Vagina (tissue), 2 donors: ENCODE measurements at regions not wholly inside any gene's neighbourhood (a gene's known extent, or its start where the extent isn't known, plus 50 kb on each side); places are given as distances from the start of the nearest gene placed in this dataset.

Source experiments
- DNase-seq, 2 donors: peaks; one replicate each; pipeline ENCODE4 v3.0.0-alpha.2; 2017; ENCODE audit errors: extremely low spot score in 2 of 2
- H3K27ac ChIP-seq: fragments of 200-600 bp; sonication (generic); one replicate; pipeline ENCODE4 v1.5.1; 2019
- H3K27me3 ChIP-seq: fragments of 200-600 bp; sonication (generic); one replicate; pipeline ENCODE4 v1.5.1; 2019
- H3K36me3 ChIP-seq, 2 donors: fragments of 200-600 bp; sonication (generic); one replicate each; pipeline ENCODE4 v1.5.1; 2017 to 2019
- H3K4me1 ChIP-seq: fragments of 200-600 bp; sonication (generic); one replicate; pipeline ENCODE4 v1.5.1; 2019
- H3K4me3 ChIP-seq, 2 donors: fragments of 200-600 bp; sonication (generic); 1 replicate in 1 of 2; 2 replicates in 1 of 2; pipeline ENCODE4 v1.5.1; 2016 to 2019
- H3K9me3 ChIP-seq: fragments of 200-600 bp; sonication (generic); one replicate; pipeline ENCODE4 v1.5.1; 2019
- POLR2A ChIP-seq, 2 donors: fragments of 450-650 bp; IDR thresholded peaks; one replicate each; pipeline ENCODE4 v1.6.1; 2017; ENCODE audit warnings: antibody characterized with exemption in 2 of 2, mild to moderate bottlenecking in 2 of 2, moderate library complexity in 2 of 2
- POLR2AphosphoS5 ChIP-seq, 2 donors: sonication (generic); formaldehyde crosslinking; IDR thresholded peaks; one replicate each; pipeline ENCODE4 v1.9.0; 2017; ENCODE audit warnings: antibody characterized with exemption in 2 of 2, mild to moderate bottlenecking in 2 of 2, low read depth in 1 of 2; ENCODE audit not compliant: insufficient read depth in 1 of 2
- intact Hi-C: fragments of 100-400 bp; cut with DNase I; formaldehyde crosslinking; loops from one replicate; pipeline ENCODE4 v1.15.1; 2023
- TF ChIP-seq, protein P1 (sequence below), 3 experiments: fragments of 450-650 bp in 2 of 3; fragments of 200-600 bp in 1 of 3; sonication (generic) in 1 of 3; IDR thresholded peaks; one replicate each; pipeline ENCODE4 v1.5.1; 2017 to 2019; ENCODE audit warnings: antibody characterized with exemption in 3 of 3, mild to moderate bottlenecking in 2 of 3, moderate library complexity in 2 of 3

DNA sequence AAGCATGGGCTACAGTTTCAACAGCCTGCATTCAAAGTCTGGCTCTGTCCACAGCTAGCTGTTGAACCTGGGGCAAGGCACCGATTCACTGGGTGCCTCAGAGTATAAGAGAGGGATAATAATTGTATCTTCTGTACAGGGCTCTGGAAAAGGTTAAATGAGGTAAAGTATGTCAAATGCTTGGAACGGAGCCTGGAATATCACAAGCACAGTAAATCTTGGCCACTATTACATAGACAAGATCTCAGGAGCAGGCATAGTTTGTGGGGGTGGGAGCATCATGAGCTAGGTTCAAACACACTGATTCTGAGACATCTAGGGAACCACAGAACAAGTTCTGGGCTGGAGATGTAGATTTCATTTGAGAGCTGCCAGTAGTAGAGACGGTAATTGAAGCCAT lies 203.7 kb upstream of the NUDT4 start:
- no peak for DNase-seq
- H3K4me1 ChIP-seq = peaks cover 15% of the 10 kb centered on the region
- no peak for TF ChIP-seq POLR2A (IDR thresholded peaks at IDR 0.05)
- TF ChIP-seq POLR2AphosphoS5 (IDR thresholded peaks at IDR 0.05; ENCODE audit: insufficient read depth in 1 of 2, low read depth in 1 of 2) = no peak
- TF ChIP-seq, protein P1, sequence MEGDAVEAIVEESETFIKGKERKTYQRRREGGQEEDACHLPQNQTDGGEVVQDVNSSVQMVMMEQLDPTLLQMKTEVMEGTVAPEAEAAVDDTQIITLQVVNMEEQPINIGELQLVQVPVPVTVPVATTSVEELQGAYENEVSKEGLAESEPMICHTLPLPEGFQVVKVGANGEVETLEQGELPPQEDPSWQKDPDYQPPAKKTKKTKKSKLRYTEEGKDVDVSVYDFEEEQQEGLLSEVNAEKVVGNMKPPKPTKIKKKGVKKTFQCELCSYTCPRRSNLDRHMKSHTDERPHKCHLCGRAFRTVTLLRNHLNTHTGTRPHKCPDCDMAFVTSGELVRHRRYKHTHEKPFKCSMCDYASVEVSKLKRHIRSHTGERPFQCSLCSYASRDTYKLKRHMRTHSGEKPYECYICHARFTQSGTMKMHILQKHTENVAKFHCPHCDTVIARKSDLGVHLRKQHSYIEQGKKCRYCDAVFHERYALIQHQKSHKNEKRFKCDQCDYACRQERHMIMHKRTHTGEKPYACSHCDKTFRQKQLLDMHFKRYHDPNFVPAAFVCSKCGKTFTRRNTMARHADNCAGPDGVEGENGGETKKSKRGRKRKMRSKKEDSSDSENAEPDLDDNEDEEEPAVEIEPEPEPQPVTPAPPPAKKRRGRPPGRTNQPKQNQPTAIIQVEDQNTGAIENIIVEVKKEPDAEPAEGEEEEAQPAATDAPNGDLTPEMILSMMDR (IDR thresholded peaks at IDR 0.05) = no peak
- no peaks in the 10 kb centered on the region for H3K36me3 ChIP-seq
- H3K4me3 ChIP-seq = no peak overlapping the region
- no peak overlapping the region for H3K27ac ChIP-seq
- no peaks in the 10 kb centered on the region for H3K9me3 ChIP-seq
- no peaks in the 10 kb centered on the region for H3K27me3 ChIP-seq
- intact Hi-C loops = no loop called here

DNA sequence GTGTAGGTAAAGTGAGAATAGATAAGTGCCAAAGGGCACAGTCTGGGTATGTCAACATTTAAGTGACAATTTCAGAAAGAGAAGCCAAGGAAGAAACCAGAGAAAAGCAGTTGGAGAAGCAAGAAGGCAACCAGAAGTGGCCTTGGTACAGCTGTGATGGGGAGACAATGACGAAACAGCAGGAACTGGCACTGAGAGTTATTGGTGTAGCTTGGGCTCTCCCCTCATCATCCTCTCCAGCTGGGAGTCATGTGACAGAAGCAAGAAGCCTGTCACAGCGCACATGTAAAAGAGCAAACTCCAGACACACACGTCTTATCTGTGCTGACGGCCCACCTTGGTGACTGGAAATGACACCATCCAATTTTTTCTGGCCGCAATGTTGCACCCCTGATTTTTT lies 203.3 kb upstream of the NUDT4 start:
- Histone ChIP-seq H3K9me3 (no peaks in the 10 kb centered on the region), H3K27me3 (no peaks in the 10 kb centered on the region), H3K4me1 (peaks cover 15% of the 10 kb centered on the region), H3K36me3 (no peaks in the 10 kb centered on the region), H3K4me3 (no peak overlapping the region), H3K27ac (no peak overlapping the region)
- TF ChIP-seq, protein P1 (IDR thresholded peaks at IDR 0.05) = no peak
- TF ChIP-seq POLR2A (IDR thresholded peaks at IDR 0.05) = no peak
- TF ChIP-seq POLR2AphosphoS5 (IDR thresholded peaks at IDR 0.05; ENCODE audit: insufficient read depth in 1 of 2, low read depth in 1 of 2) = no peak
- intact Hi-C loops = no loop called here
- no peak for DNase-seq

DNA sequence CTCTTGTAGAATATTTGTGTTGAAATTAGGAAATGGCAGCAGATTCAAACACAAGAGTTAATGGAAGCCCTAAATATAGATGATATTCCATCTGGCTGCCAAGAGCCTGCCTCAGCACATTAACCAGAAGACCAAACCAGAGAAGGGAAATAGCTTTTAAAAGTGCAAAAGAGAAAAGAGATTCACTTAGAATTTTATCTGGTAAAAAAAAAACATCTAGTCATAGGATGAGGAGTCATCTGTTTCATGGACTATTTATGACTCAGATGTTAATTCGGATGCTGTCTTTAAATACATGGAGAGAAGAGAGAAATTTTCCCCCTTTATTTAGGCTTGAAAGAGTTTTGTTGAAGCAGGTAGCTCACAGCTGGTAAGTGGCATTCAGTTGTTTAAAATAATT lies 201.6 kb upstream of the NUDT4 start:
- H3K36me3 ChIP-seq = no peaks in the 10 kb centered on the region
- no peak for DNase-seq
- H3K27me3 ChIP-seq = no peaks in the 10 kb centered on the region
- no peak overlapping the region for H3K4me3 ChIP-seq
- H3K4me1 ChIP-seq = peaks cover 15% of the 10 kb centered on the region
- H3K9me3 ChIP-seq = no peaks in the 10 kb centered on the region
- peak overlapping the region; percentile 50 for H3K27ac ChIP-seq
- TF ChIP-seq, protein P1 (IDR thresholded peaks at IDR 0.05) = no peak
- TF ChIP-seq POLR2AphosphoS5 (IDR thresholded peaks at IDR 0.05; ENCODE audit: insufficient read depth in 1 of 2, low read depth in 1 of 2) = peak in 1 of 2 donors; percentile 20
- TF ChIP-seq POLR2A (IDR thresholded peaks at IDR 0.05) = no peak
- intact Hi-C loops = no loop called here

DNA sequence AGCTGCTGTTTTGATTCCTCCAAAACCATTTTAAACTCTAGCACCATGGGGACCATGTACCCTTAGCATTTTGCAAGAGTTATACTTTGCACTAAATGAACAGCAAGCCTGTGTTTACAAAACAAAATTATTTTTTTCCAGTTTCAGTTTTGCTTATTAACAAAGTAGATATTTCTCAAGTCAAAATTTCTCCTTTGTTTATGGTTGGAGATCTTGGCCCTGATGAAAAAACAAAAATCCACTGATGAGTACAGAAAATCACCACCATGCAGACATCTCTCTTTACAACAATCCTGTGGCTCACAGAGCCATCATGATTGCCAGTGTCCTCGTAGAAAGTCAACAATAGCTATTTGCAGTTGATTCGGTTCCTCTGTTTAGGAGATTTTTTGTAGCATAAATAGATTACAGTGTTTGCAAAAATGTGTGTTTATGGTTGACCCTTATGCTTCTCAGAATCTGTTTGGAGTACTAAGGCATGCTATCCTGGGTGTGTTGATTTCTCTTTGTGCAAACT lies 201.1 kb upstream of the NUDT4 start:
- H3K27ac ChIP-seq = peak overlapping the region; percentile 50
- H3K4me1 ChIP-seq = peaks cover 15% of the 10 kb centered on the region
- H3K27me3 ChIP-seq = no peaks in the 10 kb centered on the region
- H3K4me3 ChIP-seq = no peak overlapping the region
- TF ChIP-seq POLR2A (IDR thresholded peaks at IDR 0.05) = no peak
- TF ChIP-seq, protein P1 (IDR thresholded peaks at IDR 0.05) = no peak
- TF ChIP-seq POLR2AphosphoS5 (IDR thresholded peaks at IDR 0.05; ENCODE audit: insufficient read depth in 1 of 2, low read depth in 1 of 2) = no peak
- intact Hi-C loops = no loop called here
- no peak for DNase-seq
- no peaks in the 10 kb centered on the region for H3K36me3 ChIP-seq
- no peaks in the 10 kb centered on the region for H3K9me3 ChIP-seq

DNA sequence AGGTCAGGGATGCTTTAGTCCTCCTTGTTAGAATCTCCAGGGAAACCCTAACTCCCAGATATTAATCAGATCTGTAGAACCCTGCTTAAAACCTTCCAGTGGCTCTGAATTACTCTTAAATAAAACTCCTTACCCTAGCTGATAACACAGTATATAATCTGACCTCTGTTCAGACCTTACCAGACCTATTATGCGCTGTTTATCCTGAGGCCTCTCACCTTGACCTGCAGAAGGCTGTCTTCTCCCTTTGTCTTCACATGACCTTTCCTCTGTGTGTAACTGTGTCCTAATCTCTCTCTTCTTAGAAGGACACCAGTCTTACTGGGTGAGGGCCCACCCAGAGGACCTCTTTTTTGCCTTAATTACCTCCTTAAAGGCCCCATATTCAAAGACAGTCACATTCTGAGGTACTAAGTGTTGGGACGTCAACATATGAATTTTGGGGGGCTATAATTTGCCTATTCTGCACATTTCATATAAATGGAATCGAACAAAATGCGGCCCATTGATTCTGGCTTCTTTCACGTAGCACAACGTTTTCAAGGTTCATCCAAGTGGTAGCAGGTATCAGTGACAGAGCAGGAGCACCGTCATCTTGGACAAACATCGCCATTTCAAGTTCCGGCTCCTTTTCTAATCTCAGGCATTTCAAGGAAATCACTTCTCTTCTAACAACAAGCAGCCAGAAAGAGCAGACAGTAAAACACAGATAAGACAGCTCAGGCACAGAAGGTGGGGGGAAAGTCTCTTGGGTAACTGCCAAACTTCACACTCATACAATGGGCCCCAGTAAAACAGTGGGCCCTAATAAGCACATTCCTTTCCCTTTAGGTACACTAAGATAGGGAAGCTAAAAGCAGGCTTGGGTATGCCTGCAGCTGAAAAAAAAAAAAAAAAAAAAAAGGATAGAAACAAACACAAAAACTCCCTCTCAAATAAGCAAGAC lies 200.2 kb upstream of the NUDT4 start:
- DNase-seq = no peak
- no peaks in the 10 kb centered on the region for H3K9me3 ChIP-seq
- H3K36me3 ChIP-seq = no peaks in the 10 kb centered on the region
- H3K4me3 ChIP-seq = no peak overlapping the region
- H3K27ac ChIP-seq = peak overlapping the region; percentile 50
- intact Hi-C loops = no loop called here
- H3K27me3 ChIP-seq = no peaks in the 10 kb centered on the region
- peaks cover 15% of the 10 kb centered on the region for H3K4me1 ChIP-seq
- no peak for TF ChIP-seq POLR2A (IDR thresholded peaks at IDR 0.05)
- TF ChIP-seq, protein P1 (IDR thresholded peaks at IDR 0.05) = no peak
- no peak for TF ChIP-seq POLR2AphosphoS5 (IDR thresholded peaks at IDR 0.05; ENCODE audit: insufficient read depth in 1 of 2, low read depth in 1 of 2)
